GM10248 (cell line): ENCODE measurements at regions not wholly inside any gene's neighbourhood (a gene's known extent, or its start where the extent isn't known, plus 50 kb on each side); places are given as distances from the start of the nearest gene placed in this dataset.
"Not testable (repeated sequence)": the region's sequence is repeated elsewhere in the genome, so short reads cannot be mapped to it uniquely, and the experiment has no call there.

ENCODE experiments used
- CTCF ChIA-PET: fragments of 300-600 bp; sonication (Branson Sonifier 250); formaldehyde crosslinking; extraction: SDS; loops from one replicate; lab custom pipeline; 2021; ENCODE audit warnings: antibody characterized with exemption; lab: Yijun Ruan, JAX
- POLR2A ChIA-PET: fragments of 350-650 bp; sonication (Branson Sonifier 250); formaldehyde crosslinking; extraction: SDS; loops from one replicate; lab custom pipeline; 2020; ENCODE audit warnings: antibody characterized with exemption; lab: Yijun Ruan, JAX
- DNase-seq: peaks from one replicate; pipeline ENCODE4 v3.0.0; 2012; ENCODE audit errors: extremely low spot score
- TF ChIP-seq, protein P1 (sequence below): IDR thresholded peaks from 2 replicates; pipeline ENCODE4 v1.5.1; 2012; ENCODE audit warnings: mild to moderate bottlenecking, low read depth; ENCODE audit errors: extremely low read depth, missing control alignments, control extremely low read depth

DNA sequence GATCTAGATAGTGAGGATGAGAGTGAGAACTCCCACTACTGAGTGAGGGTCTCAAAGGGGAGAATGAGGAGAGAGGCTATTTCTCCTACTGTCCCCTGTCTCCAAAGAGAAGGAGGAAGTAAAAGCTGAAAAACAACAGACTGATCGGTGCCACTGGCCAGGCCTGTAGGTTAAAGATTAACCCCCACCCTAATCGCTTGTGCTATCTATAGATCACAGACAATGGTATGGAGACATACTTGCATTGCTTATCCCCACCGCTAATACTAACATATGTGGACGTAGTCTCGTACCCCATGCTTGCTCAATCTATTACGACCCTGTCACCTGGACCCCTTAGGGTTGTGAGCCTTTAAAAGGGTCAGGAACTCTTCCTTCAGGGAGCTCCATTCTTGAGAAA lies 777.9 kb upstream of the TMEM132C start:
- ChIA-PET CTCF (no interaction called here), POLR2A (no interaction called here)
- TF ChIP-seq, protein P1, sequence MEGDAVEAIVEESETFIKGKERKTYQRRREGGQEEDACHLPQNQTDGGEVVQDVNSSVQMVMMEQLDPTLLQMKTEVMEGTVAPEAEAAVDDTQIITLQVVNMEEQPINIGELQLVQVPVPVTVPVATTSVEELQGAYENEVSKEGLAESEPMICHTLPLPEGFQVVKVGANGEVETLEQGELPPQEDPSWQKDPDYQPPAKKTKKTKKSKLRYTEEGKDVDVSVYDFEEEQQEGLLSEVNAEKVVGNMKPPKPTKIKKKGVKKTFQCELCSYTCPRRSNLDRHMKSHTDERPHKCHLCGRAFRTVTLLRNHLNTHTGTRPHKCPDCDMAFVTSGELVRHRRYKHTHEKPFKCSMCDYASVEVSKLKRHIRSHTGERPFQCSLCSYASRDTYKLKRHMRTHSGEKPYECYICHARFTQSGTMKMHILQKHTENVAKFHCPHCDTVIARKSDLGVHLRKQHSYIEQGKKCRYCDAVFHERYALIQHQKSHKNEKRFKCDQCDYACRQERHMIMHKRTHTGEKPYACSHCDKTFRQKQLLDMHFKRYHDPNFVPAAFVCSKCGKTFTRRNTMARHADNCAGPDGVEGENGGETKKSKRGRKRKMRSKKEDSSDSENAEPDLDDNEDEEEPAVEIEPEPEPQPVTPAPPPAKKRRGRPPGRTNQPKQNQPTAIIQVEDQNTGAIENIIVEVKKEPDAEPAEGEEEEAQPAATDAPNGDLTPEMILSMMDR: no peak
- DNase-seq: no peak

DNA sequence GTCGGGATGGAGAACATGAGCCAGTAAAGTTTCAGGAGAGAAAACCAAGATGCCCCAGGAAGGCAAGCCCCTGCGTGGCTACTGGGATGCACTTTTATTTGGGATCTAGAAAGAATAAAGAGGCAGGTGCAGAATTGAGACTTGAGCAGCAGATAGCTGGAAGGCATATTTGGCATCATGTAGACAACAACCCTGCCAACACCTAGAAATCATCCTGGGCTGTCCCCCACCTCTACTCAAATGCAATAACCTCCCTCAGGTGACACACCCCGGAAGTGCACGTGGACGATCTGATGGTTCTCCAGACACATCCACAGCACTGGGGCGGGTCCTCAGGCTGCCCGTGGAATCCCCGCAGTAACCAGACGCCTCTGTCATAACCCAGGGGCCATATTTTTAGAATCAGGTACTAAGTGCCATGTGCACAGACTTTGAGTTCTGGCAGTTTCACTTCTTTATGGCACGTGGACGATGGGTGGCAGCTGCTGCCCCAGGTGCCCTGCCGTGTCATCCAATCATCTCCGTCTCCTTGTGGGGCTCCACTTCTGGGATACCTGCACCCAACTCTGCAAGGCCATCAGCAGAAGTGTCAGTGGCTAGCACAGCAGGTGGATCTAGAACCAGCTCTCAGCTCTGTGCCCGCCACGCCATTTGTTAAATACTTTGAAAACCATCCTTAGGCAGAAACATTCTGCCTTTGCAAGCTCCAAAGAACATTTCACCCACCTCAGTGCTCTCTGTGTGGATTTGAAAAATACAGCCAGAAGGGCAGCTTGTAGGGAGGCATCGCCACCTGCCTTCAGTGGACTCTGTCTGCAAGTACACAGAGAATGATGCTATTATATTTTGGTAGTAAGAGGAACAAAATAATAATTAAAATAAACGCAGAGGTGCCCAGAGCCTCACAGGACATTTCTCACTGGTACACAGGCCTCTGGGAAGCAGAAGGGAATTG lies 771.7 kb upstream of the TMEM132C start:
- TF ChIP-seq, protein P1: no peak
- ChIA-PET POLR2A (no interaction called here), CTCF (no interaction called here)
- DNase-seq: no peak

DNA sequence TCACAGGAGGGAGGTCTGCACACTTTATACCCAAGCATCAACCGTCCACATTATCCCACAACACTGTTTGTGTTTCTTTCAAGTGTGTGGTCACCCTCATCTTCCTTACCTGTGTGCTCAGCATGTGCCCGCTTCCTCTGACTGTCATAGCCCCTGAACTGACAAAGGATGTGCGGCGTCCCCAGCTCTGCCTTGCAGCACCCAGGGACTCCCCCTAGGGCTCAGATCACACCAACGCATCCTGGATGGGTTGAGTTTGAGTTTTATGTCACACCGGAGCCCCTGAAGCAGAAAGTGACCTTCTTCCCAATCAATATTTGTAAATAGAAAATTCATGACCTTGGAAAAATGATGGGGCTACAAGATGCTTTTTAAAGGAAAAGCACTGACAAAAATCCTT lies 770.7 kb upstream of the TMEM132C start:
- CTCF ChIA-PET: no interaction called here
- TF ChIP-seq, protein P1: no peak
- POLR2A ChIA-PET: no interaction called here
- DNase-seq: no peak

DNA sequence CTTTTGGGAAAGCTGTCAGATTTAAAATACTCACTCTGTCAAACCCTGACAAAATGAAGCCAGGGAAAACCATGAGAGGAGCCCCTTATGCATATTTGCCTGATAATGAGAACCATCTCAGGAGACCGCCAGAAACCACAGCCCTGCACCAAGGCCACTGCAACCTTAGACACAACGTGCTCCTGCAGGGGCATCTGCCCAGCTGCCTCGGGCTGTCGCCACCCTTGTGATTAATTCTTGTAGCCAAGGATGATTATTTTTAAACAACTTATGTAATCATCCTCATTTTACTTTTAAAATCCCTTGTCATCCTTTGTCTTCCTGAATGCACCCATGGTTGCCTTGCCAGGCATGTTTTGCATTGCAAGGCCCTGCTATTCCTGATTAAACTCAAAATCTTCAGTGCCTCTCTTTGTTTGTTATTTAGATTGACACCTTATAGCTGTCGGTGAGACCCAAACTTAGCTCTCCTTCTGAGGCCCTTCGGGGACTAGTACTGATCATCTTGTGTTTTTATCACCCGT lies 766.4 kb upstream of the TMEM132C start:
- ChIA-PET POLR2A (no interaction called here), CTCF (no interaction called here)
- TF ChIP-seq, protein P1: no peak
- no peak for DNase-seq

DNA sequence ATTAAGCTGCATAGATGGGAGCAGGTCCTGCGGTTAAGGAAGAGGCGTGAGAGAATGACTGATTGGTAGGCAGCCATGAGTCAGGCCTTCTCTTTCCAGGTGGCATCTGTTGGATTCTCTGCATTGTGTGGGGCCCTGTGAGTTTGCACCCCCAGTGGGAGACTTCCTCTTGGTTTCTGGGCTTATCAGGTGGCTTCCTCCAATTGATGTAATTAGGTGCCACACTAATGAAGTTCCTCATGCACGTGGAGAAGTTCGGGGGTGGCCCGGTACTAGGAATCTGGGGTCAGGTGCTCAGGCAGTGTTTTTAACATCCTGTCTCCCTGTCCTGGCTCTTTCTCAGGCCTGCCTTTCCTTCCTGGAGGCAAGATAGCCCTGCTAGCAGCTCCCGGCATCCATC lies 765.1 kb upstream of the TMEM132C start:
- CTCF ChIA-PET: no interaction called here

DNA sequence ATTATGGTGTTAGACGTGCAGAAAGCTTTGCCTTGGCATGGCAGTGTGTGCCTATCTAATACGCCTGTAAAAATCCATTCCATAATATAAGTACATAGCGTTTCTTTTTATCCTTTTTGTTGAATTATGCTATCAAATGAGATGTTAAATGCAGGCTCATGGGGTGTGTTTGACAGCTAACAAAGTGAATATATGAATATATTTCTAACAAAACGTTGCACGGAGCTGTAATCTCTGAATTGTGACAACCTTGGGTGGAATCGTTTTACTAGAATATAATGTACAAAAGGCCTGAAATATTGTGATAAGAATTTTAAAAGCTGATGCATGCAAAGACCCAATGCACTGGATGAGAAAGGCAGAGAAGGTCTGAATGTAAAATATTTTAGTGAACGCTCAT lies 763.7 kb upstream of the TMEM132C start:
- ChIA-PET POLR2A (no interaction called here), CTCF (no interaction called here)
- TF ChIP-seq, protein P1: no peak
- no peak for DNase-seq

More for the DNA sequence above, 765.1 kb upstream of the TMEM132C start:
- no peak for DNase-seq
- POLR2A ChIA-PET: no interaction called here
- TF ChIP-seq, protein P1: no peak

DNA sequence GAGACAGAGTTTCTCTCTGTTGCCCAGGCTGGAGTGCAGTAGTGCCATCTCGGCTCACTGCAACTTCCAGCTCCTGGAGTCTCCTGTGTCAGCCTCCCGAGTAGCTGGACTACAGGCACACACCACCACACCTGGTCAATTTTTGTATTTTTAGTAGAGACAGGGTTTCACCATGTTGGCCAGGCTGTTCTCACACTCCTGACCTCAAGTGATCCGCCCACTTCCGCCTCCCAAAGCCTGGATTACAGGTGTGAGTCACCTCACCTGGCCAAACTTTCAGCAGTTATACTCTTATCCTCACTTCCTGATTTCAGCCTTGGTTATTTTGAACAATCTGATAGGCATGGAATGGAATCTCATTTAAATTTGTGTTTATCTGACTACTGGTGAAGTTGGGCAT lies 763.0 kb upstream of the TMEM132C start:
- CTCF ChIA-PET, DNase-seq, POLR2A ChIA-PET: not testable (repeated sequence)
